ENCODE measurements at regions not wholly inside any gene's neighbourhood (a gene's known extent, or its start where the extent isn't known, plus 50 kb on each side); places are given as distances from the start of the nearest gene placed in this dataset.

- DNase-seq (ENCODE audit: low spot score): no peak
Measured at GRCh38 chr10:21263263-21263803, 262.1 kb downstream of the SKIDA1 start.

DNA sequence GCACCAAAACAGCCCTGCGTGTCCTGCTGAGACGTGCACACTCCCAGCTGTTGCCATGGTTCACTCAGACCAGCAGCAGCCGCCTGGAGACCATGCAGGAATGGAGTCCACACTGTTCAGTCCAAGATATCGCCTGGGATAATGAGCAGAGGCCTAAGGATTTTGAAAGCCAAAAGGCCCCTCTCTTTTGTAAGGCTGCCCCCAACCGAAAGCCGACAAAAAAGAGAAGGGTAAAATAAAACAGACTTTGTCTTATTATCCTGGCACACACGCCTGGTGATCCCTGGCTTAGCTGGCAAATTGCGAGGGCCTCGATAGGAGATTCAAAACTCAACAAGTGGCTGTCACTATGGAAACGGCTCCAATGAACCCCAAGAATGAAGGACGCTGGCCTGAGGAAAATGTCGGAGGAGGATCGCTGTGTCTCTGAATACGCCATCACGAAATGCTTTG is 263.6 kb downstream of the SKIDA1 start:
- peak; percentile 19 for DNase-seq (ENCODE audit: low spot score)

DNA sequence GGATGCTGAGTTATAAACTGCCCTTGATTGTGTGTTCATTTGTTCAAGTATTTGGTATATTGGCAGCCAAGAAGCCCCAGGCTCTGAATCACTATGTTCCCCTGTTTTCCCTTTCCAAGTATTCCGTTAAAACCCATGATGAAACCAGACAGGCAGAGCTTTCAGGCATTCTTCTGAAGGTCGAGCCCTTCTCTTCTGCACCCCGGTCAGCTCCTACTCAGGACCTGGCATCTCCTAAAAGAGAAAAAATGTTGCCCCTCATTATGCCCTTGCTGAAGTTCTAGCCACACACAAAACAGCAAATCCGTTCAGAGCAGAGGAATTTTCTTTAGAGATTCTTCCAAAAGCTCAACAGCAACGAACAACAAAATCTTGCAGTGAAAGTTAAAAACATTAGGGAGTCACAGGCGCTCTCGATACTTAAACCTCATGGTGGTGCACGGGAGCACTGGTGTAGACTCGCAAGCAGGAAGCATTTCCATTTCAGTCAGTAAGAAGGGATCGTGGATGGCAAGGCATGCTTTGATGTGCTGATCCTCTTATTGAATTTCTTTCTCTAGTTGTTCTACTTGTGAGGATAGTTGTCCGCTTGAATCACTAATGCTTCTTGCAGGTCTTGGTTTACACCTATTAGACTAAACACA is 264.9 kb downstream of the SKIDA1 start:
- peak; percentile 22 for DNase-seq (ENCODE audit: low spot score)

DNA sequence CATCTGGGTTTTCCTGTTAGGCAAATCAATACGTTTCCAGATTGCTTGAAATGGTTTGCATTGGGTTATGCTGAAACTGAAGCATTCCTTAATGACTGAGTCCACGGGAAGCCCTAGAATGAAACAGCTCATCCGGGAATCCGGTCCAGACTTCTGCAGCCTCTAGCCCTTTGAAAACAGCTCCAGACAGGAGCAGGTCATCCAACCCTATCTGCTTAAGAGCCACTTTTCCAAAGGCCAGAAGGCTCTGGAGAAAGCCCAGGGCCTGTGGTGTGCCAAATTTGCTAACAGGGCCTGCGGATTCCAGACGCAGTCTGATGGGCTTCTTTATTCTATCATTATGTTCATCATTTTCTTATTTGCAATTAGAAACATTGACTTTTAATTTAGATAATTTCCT is 265.4 kb downstream of the SKIDA1 start:
- peak; percentile 13 for DNase-seq (ENCODE audit: low spot score)

GRCh38 chr10:21257919-21258318 is 267.6 kb downstream of the SKIDA1 start:
- DNase-seq (ENCODE audit: low spot score): no peak

DNA sequence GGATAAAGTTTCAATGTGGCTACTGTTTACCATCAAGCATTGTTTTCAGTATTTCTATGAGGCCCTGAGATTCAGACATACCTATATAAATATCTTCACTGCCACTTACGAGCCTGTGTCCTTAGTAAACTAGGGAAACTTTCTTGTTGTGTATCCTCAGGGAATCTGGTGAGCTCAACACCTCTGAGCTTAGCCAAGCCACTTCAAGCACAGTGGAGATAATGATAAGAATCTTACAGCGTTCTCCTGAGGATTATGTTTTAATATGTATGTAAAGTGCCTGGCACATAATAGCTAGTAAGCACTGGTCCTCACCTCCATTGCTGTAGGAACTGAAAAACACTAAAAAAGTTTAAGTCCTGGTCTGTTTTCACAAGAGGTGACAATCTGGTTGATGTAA is 268.3 kb downstream of the SKIDA1 start:
- no peak for DNase-seq (ENCODE audit: low spot score)

DNA sequence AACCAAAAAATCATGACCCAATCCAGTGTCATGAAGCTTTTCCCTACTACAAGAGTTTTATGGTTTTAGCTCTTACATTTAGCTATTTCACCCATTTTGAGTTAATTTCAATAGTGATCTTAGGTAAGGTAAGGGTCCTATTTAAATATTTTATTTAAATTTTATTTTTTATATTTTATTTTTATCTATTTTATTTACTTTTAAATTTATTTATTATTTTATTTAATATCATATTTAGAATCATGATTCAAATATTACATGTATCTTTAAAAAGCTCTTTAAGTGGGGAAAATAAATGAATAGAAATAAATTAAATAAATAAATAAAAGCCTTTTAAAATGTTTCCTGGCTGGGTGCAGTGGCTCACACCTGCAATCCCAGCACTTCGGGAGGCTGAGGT is 276.0 kb downstream of the SKIDA1 start:
- no peak for DNase-seq (ENCODE audit: low spot score)

- no peak for DNase-seq (ENCODE audit: low spot score)
Measured at GRCh38 chr10:21247592-21247991, 277.9 kb downstream of the SKIDA1 start.

- DNase-seq (ENCODE audit: low spot score): no peak
Measured at GRCh38 chr10:21246178-21246577, 279.3 kb downstream of the SKIDA1 start.

- no peak for DNase-seq (ENCODE audit: low spot score)
Measured at GRCh38 chr10:21243748-21244257, 281.7 kb downstream of the SKIDA1 start.

- DNase-seq (ENCODE audit: low spot score): no peak
Measured at GRCh38 chr10:21242915-21243314, 282.6 kb downstream of the SKIDA1 start.

DNA sequence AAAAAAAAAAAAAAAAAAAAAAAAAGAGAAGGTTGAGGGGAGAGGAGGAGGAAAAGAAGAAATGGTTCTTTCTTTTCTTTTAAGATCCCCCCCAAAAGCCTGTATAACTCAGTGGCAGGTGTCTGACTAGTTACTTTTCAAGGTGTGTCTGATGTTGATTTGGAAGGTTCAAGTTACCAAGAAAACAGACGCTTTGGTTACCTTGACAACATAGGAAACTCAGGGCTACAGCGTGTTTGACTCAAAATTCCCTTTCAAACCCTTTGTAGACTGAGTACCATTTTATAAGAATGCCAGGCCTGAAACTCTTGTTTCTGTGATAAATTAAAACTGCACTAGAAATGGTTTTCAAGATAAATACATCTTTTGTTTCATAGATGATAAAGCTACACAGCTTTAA is 286.8 kb downstream of the SKIDA1 start:
- no peak for DNase-seq (ENCODE audit: low spot score)

DNA sequence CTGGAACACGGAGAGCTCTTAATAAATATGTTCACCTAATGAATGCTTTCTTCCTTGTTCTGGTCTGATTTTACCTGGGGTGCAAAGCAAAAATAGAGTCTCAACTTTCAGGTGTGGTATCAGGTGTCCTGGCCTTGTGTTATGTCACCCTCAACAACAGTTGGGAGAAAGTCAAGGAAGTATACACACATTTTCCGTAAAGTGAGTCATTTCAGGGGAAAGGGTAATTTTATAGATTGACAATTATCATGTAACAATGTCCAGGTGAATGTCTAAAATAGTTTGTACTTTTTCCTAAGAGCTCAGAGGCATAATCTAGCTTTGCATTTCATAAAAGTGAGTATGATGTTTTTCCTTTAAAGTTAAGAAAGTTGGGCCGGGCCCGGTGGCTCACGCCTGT is 287.4 kb downstream of the SKIDA1 start:
- DNase-seq (ENCODE audit: low spot score): no peak

DNA sequence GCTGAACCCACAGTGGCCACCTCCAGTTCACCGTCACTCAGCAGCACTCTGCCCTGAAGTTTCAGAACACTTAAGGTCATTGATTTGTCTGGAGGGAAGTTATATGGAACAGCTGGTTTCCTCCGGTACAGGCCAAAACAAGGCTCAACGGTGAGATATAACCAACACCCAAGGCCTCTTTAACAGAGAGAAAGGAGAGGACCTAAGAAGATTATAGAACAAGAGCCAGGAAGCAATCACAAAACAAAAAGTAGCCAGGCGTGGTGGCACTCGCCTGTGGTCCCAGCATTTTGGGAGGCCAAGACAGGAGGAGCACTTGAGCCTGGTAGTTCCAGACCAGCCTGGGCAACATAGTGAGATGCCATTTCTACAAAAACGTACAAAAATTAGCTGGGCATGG is 290.7 kb downstream of the SKIDA1 start:
- no peak for DNase-seq (ENCODE audit: low spot score)

- no peak for DNase-seq (ENCODE audit: low spot score)
Measured at GRCh38 chr10:21230219-21230618, 295.3 kb downstream of the SKIDA1 start.

DNA sequence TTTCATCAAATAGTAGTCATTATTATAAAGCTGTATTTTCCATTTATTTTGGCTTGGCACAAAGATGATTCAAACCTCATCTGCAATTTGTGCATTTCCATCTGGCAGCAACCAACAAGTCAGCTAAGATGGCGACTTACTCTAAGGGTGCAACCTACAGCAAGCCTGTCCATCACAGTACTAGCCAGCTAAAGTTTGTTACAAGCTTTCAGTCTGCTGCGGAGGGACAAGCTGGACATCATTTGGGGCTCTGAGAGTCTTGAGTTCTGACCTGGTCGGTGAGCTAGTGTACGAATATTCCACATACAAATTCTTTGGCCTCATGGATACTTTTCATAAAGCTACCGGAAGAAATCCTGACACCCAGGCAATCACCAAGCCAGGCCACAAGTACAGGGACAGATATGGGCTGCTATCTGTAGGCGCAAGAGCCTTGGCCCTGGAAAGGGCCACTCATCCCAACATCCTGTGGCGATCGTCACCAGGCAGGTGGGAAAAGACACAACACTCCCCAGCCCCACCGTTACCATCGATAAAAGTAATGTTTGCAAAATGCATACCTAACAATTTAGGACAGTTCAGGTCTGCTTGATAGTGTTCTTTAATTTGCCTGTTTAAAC is 307.6 kb downstream of the SKIDA1 start:
- DNase-seq (ENCODE audit: low spot score): no peak

DNA sequence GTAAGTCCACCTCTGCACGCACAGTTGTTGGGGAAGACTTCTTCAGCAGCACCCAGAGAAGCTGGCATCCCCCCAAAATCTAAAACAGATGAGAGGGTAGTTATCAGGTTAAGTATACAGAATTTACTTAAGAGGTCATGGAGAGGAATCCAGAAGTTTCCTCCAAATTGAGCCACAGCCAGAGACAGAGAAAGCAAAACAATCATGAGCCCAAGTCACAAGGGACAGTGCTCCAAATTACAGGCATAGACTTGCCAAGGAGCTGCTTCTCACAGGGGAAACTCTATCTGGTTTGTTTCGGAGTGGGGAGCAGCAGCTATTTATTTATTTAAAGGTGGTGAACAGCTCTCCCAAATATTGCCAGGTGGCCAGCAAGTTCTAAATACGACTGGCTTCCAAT is 308.4 kb downstream of the SKIDA1 start:
- DNase-seq (ENCODE audit: low spot score): peak; percentile 57

DNA sequence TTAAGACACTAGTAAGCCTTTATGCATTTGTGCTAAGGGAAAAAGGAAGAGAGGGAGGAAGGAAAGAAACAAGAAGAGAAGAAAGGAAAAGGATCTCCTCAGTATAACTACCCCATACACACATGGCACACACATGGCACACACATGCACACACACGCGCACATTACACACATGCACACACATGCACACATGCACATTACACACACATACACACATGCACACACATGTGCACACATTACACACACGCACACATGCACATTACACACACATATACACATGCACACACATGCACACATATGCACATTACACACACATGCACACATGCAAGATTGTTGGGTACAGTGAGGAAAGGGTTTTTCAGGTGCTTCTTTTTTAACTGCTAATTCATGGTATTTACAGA is 311.2 kb downstream of the SKIDA1 start:
- DNase-seq (ENCODE audit: low spot score): no peak

- DNase-seq (ENCODE audit: low spot score): no peak
Measured at GRCh38 chr10:21213381-21213780, 312.1 kb downstream of the SKIDA1 start.

DNA sequence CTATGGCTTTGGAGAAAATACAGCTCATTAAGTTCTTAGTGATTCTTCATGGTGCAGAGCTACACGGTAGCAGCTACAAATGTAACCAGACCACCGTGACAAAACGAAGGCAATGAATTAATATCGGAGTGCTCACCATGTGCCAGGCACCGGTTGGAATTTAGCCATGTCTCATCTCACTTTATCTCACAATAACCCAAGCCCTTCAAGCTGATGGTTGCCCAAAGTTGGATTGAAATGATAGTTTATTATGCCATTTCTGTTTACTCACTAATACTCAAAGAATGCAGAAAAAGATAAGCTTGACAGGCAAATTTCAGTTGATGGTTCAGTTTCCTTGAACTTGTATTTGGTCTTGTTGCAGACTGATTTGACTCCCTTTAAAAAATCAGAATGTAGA is 312.6 kb downstream of the SKIDA1 start:
- no peak for DNase-seq (ENCODE audit: low spot score)

DNA sequence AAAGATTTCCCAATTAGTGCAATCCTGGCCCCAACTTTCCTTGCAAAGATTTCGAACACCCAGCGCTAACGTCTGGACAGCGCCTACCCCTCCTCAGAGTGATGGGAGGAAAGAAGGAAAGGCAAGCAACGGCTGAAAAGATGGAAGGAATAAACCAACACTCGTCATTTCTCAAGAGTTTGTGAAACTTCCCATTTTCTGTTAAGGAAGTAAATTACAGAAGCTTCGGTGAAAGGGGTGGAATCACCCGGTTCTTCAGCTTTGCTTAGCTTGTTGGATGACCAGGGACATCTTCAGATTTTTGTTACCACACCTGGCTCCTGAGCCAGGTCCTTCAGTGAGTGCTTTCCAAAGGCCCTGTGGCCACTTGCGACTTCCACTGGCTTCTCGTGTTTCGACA is 313.1 kb downstream of the SKIDA1 start:
- DNase-seq (ENCODE audit: low spot score): no peak

DNA sequence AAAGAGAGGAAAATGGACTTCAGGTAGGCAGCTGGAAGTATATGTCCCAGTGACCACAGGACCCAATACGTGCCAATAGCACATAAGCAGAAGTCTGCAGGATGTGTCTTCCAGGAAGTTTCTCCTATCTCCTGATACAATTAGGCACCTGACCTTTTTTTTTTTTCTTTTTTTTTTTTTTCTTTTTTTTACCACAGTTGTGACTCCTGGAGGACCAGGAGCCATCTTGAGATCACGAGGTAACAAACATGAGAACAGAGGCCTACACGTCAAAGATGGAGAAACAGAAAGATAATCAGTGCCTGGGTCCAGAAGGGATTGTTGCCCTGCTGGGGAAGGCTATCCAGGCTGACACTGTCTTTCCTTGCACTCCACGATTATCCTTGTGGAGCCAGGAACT is 312.4 kb upstream of the NEBL start:
- DNase-seq (ENCODE audit: low spot score): no peak

GRCh38 chr10:21208666-21209316 is 311.7 kb upstream of the NEBL start:
- no peak for DNase-seq (ENCODE audit: low spot score)

Data from pons (tissue), 1 donor.